Right cardiac atrium (tissue), 5 donors: ENCODE measurements at regions not wholly inside any gene's neighbourhood (a gene's known extent, or its start where the extent isn't known, plus 50 kb on each side); places are given as distances from the start of the nearest gene placed in this dataset.

Experiments used
- ATAC-seq, 2 donors: fragments of 200-7000 bp; cut with Tn5 transposase; one replicate each; pipeline versions ENCODE4 v1.8.0 to v1.9.1; 2020; ENCODE audit warnings: moderate library complexity in 2 of 2, mild to moderate bottlenecking in 1 of 2
- DNase-seq, 3 donors: peaks; one replicate each; pipeline ENCODE4 v3.0.0-alpha.2; 2020
- H3K27ac ChIP-seq: one replicate; pipeline ENCODE4 v1.5.1; 2013; ENCODE audit warnings: mild to moderate bottlenecking, low read length, control low read depth, moderate library complexity
- H3K27me3 ChIP-seq: one replicate; pipeline ENCODE4 v1.6.1; 2013; ENCODE audit not compliant: control insufficient read depth, insufficient read depth
- H3K4me1 ChIP-seq: one replicate; pipeline ENCODE4 v1.6.1; 2013; ENCODE audit warnings: low read length; ENCODE audit not compliant: control insufficient read depth, insufficient read depth
- H3K4me3 ChIP-seq: one replicate; pipeline ENCODE4 v1.5.1; 2013; ENCODE audit warnings: low read length, control low read depth
- H3K9me3 ChIP-seq: one replicate; pipeline ENCODE4 v1.6.1; 2013; ENCODE audit warnings: low read length; ENCODE audit not compliant: control insufficient read depth
- WGBS: extraction: QIAGEN DNeasy Blood & Tissue Kit; methylation state at CpG from one replicate; pipeline ENCODE4 v1.1.7; 2013; 5-methylcytosine and 5-hydroxymethylcytosine counted together
- intact Hi-C, 4 donors: fragments of 100-400 bp; cut with DNase I; formaldehyde crosslinking; loops; one replicate each; pipeline versions ENCODE4 v1.11.0 to v1.14.0; 2022 to 2023
- donor health status: healthy with polysubstance abuse.
- donor health status: DM: no; HTN: yes; CAD: no.
- donor health status: DM: no; HTN: no; CAD: no.
- donor health status: DM: no; HTN: yes; CAD: no; lungs with severe emphysema.
- donor health status: DM: yes; HTN: yes; CAD: no.

- Histone ChIP-seq H3K9me3 (no peaks in the 10 kb centered on the region), H3K27ac (no peak overlapping the region), H3K27me3 (no peaks in the 10 kb centered on the region), H3K4me3 (no peak overlapping the region), H3K4me1 (peaks cover 2% of the 10 kb centered on the region)
- 95% methylated on average over 5 of the region's 5 CpGs for WGBS
- no peak for DNase-seq
- no peak for ATAC-seq
- intact Hi-C loops = no loop called here
These were observed 650.9 kb upstream of the IGFBP3 start for GRCh38 chr7:46571996-46572395.

- no peak overlapping the region for H3K27ac ChIP-seq
- H3K4me3 ChIP-seq = no peak overlapping the region
- no peaks in the 10 kb centered on the region for H3K27me3 ChIP-seq
- peaks cover 2% of the 10 kb centered on the region for H3K4me1 ChIP-seq
- WGBS = 28% methylated on average over 2 of the region's 2 CpGs
- ATAC-seq (peak; percentile 31 to 35), DNase-seq (no peak)
- intact Hi-C loops = no loop called here
- no peaks in the 10 kb centered on the region for H3K9me3 ChIP-seq
These were observed 648.0 kb upstream of the IGFBP3 start for GRCh38 chr7:46569133-46569465.

- Histone ChIP-seq H3K4me3 (no peak overlapping the region), H3K27me3 (no peaks in the 10 kb centered on the region), H3K9me3 (no peaks in the 10 kb centered on the region), H3K4me1 (peaks cover 2% of the 10 kb centered on the region), H3K27ac (no peak overlapping the region)
- WGBS = 70% methylated on average over 11 of the region's 11 CpGs
- DNase-seq (peak in 1 of 3 donors; percentile 58), ATAC-seq (peak; percentile 54 to 64)
- intact Hi-C loops = no loop called here
These were observed 647.5 kb upstream of the IGFBP3 start for GRCh38 chr7:46568420-46569132.

GRCh38 chr7:46567858-46568257 lies 646.8 kb upstream of the IGFBP3 start:
- no peak for DNase-seq
- WGBS = 76% methylated on average over 6 of the region's 6 CpGs
- H3K4me3 ChIP-seq = no peak overlapping the region
- peaks cover 2% of the 10 kb centered on the region for H3K4me1 ChIP-seq
- no peaks in the 10 kb centered on the region for H3K27me3 ChIP-seq
- ATAC-seq = no peak
- no peaks in the 10 kb centered on the region for H3K9me3 ChIP-seq
- intact Hi-C loops = no loop called here
- H3K27ac ChIP-seq = no peak overlapping the region

GRCh38 chr7:46566097-46566774 lies 645.2 kb upstream of the IGFBP3 start:
- H3K27ac ChIP-seq = no peak overlapping the region
- intact Hi-C loops = no loop called here
- H3K4me1 ChIP-seq = peaks cover 2% of the 10 kb centered on the region
- DNase-seq (no peak), ATAC-seq (no peak)
- H3K4me3 ChIP-seq = no peak overlapping the region
- no peaks in the 10 kb centered on the region for H3K9me3 ChIP-seq
- H3K27me3 ChIP-seq = no peaks in the 10 kb centered on the region
- 89% methylated on average over 4 of the region's 4 CpGs for WGBS

- DNase-seq = no peak
- 94% methylated on average over 5 of the region's 5 CpGs for WGBS
- H3K27ac ChIP-seq = no peak overlapping the region
- no peaks in the 10 kb centered on the region for H3K9me3 ChIP-seq
- H3K4me3 ChIP-seq = no peak overlapping the region
- H3K27me3 ChIP-seq = no peaks in the 10 kb centered on the region
- intact Hi-C loops = no loop called here
- no peak for ATAC-seq
- peaks cover 2% of the 10 kb centered on the region for H3K4me1 ChIP-seq
These were observed 644.4 kb upstream of the IGFBP3 start for GRCh38 chr7:46565253-46566096.

GRCh38 chr7:46559194-46559832 lies 638.2 kb upstream of the IGFBP3 start:
- no peak for DNase-seq
- WGBS = 80% methylated on average over 7 of the region's 7 CpGs
- H3K4me3 ChIP-seq = no peak overlapping the region
- no peak for ATAC-seq
- intact Hi-C loops = no loop called here
- no peak overlapping the region for H3K27ac ChIP-seq
- no peaks in the 10 kb centered on the region for H3K9me3 ChIP-seq
- no peaks in the 10 kb centered on the region for H3K4me1 ChIP-seq
- H3K27me3 ChIP-seq = no peaks in the 10 kb centered on the region

- DNase-seq (no peak), ATAC-seq (no peak)
- intact Hi-C loops = no loop called here
- Histone ChIP-seq H3K27ac (no peak overlapping the region), H3K27me3 (no peaks in the 10 kb centered on the region), H3K4me1 (no peaks in the 10 kb centered on the region), H3K4me3 (no peak overlapping the region), H3K9me3 (no peaks in the 10 kb centered on the region)
- WGBS = 70% methylated on average over 3 of the region's 3 CpGs
These were observed 637.6 kb upstream of the IGFBP3 start for GRCh38 chr7:46558482-46559193.

- H3K27ac ChIP-seq = no peak overlapping the region
- no peaks in the 10 kb centered on the region for H3K4me1 ChIP-seq
- 54% methylated on average over 3 of the region's 3 CpGs for WGBS
- H3K9me3 ChIP-seq = no peaks in the 10 kb centered on the region
- DNase-seq (no peak), ATAC-seq (no peak)
- intact Hi-C loops = no loop called here
- no peak overlapping the region for H3K4me3 ChIP-seq
- H3K27me3 ChIP-seq = no peaks in the 10 kb centered on the region
These were observed 636.7 kb upstream of the IGFBP3 start for GRCh38 chr7:46557781-46558180.

- 55% methylated on average over 5 of the region's 5 CpGs for WGBS
- no peaks in the 10 kb centered on the region for H3K9me3 ChIP-seq
- H3K27me3 ChIP-seq = no peaks in the 10 kb centered on the region
- intact Hi-C loops = no loop called here
- no peak overlapping the region for H3K4me3 ChIP-seq
- H3K4me1 ChIP-seq = no peaks in the 10 kb centered on the region
- no peak for DNase-seq
- no peak for ATAC-seq
- no peak overlapping the region for H3K27ac ChIP-seq
These were observed 636.2 kb upstream of the IGFBP3 start for GRCh38 chr7:46557295-46557711.
